Nephron progenitor cell (in vitro differentiated cells): ENCODE measurements at regions not wholly inside any gene's neighbourhood (a gene's known extent, or its start where the extent isn't known, plus 50 kb on each side); places are given as distances from the start of the nearest gene placed in this dataset.
"Not testable (repeated sequence)": the region's sequence is repeated elsewhere in the genome, so short reads cannot be mapped to it uniquely, and the experiment has no call there.

Source experiments
- DNase-seq: peaks from one replicate; pipeline ENCODE4 v3.0.0; 2021
- H3K27ac Mint-ChIP-seq: 2 replicates; pipeline ENCODE4 v1.8.0; 2021; ENCODE audit warnings: mild to moderate bottlenecking, moderate library complexity, mixed read lengths
- H3K27me3 Mint-ChIP-seq: 2 replicates; pipeline ENCODE4 v1.8.0; 2021; ENCODE audit warnings: mild to moderate bottlenecking, low read depth, mixed read lengths; ENCODE audit not compliant: poor library complexity
- H3K36me3 Mint-ChIP-seq: 2 replicates; pipeline ENCODE4 v1.8.0; 2021; ENCODE audit warnings: low read depth, mixed read lengths
- H3K4me1 Mint-ChIP-seq: 2 replicates; pipeline ENCODE4 v1.8.0; 2021; ENCODE audit warnings: mixed read lengths
- H3K4me3 Mint-ChIP-seq: 2 replicates; pipeline ENCODE4 v1.8.0; 2021; ENCODE audit warnings: mild to moderate bottlenecking, moderate library complexity, mixed read lengths
- H3K9me3 Mint-ChIP-seq: 2 replicates; pipeline ENCODE4 v1.8.0; 2021; ENCODE audit warnings: mild to moderate bottlenecking, moderate library complexity, mixed read lengths
- TF ChIP-seq, protein P1 (sequence below): fragments of 200-600 bp; sonication (generic); IDR thresholded peaks from 2 replicates; pipeline ENCODE4 v1.5.0; 2021; ENCODE audit warnings: antibody characterized with exemption

DNA sequence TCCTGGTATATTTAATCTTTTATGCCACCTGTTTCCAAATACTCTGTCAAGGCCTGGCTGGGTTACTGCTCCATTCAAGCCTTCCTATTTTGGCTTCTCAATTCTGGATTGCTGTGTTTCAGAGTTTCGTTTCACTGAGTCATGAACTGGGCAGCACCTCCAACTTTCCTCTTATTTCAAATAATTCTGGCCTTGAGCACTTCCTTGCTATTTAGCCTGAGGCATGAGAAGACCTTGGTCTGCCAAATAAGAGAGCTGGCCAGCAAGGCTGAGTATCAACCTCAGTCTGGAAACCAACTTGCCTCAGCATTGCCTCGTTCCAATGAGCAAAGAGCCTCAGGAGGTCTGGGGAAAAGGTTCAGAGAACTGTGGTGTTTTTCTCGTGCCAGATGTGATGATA lies 66.6 kb downstream of the TNFAIP3 start:
- H3K9me3 Mint-ChIP-seq = peaks cover 30% of the 10 kb centered on the region
- peaks cover 3% of the 10 kb centered on the region for H3K27me3 Mint-ChIP-seq
- DNase-seq = no peak
- no peak overlapping the region for H3K4me3 Mint-ChIP-seq
- TF ChIP-seq, protein P1, sequence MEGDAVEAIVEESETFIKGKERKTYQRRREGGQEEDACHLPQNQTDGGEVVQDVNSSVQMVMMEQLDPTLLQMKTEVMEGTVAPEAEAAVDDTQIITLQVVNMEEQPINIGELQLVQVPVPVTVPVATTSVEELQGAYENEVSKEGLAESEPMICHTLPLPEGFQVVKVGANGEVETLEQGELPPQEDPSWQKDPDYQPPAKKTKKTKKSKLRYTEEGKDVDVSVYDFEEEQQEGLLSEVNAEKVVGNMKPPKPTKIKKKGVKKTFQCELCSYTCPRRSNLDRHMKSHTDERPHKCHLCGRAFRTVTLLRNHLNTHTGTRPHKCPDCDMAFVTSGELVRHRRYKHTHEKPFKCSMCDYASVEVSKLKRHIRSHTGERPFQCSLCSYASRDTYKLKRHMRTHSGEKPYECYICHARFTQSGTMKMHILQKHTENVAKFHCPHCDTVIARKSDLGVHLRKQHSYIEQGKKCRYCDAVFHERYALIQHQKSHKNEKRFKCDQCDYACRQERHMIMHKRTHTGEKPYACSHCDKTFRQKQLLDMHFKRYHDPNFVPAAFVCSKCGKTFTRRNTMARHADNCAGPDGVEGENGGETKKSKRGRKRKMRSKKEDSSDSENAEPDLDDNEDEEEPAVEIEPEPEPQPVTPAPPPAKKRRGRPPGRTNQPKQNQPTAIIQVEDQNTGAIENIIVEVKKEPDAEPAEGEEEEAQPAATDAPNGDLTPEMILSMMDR = no peak
- H3K36me3 Mint-ChIP-seq = peaks cover 6% of the 10 kb centered on the region
- no peak overlapping the region for H3K27ac Mint-ChIP-seq
- peaks cover 11% of the 10 kb centered on the region for H3K4me1 Mint-ChIP-seq

DNA sequence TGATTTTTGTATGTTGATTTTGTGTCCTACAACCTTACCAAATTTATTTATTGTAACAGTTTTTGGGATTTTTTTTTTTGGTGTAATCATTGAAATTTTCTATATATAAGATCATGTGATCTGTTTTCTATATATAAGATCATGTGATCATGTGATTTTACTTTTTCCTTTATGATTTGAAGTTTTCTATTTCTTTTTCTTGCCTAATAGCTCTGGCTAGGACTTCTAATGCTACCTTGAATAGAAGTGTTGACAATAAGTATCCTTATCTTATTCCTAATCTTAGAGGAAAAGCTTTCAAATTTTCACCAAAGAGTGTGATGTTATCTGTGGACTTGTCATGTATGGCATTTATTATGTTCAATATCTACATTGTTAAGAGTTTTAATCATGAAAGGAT lies 69.7 kb downstream of the TNFAIP3 start:
- Mint-ChIP-seq H3K9me3 (peaks cover 40% of the 10 kb centered on the region), H3K27ac (no peak overlapping the region), H3K4me3 (no peak overlapping the region), H3K4me1 (peaks cover 9% of the 10 kb centered on the region), H3K36me3 (peaks cover 6% of the 10 kb centered on the region), H3K27me3 (no peaks in the 10 kb centered on the region)
- TF ChIP-seq, protein P1 = no peak
- no peak for DNase-seq

DNA sequence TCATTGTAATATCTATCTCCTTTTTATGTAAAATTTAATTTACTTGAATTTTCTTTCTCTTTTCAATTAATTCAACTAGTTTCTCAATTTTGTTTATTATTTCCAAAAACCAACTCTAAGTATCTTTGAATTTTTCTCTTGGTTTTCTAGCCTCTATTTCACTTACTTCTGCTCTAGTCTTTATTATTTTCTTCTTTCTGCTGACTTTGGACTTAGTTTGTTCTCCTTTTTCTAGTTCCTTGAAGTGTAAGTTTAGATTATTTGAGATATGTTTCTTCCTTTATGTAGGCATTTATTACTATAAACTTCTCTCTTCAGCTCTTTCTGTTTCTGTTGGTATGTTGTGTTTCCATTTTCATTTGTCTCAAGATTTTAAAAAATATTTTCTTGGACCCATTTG lies 70.8 kb downstream of the TNFAIP3 start:
- Mint-ChIP-seq H3K36me3 (peaks cover 6% of the 10 kb centered on the region), H3K9me3 (peaks cover 40% of the 10 kb centered on the region), H3K27ac (no peak overlapping the region), H3K4me3 (no peak overlapping the region), H3K27me3 (no peaks in the 10 kb centered on the region), H3K4me1 (peaks cover 6% of the 10 kb centered on the region)
- DNase-seq = no peak
- TF ChIP-seq, protein P1 = no peak

DNA sequence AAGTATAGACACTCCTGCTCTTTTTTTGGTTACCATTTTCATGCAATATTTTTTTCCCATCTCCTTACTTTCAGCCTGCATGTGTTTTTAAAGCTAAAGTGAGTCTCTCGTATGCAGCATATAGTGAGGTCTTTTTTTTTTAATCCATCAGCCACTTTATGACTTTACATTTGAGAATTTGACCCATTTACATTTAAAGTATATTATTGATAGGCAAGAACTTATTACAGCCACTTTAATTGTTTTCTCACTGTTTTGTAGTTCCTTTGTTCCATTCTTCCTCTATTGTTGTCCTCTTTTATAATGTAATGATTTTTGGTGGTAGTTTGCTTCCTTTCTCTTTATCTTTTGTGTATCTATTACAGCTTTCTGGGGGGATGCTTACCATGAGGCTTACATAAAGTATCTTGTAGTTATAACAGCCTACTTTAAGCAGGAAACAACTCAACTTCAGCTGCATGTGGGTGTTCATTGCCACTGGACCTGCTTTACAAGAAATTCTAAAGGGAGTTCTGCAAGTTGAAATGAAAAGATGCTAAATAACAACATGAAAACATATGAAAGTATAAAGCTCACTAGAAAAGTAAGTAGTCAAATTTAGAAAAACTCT lies 71.8 kb downstream of the TNFAIP3 start:
- Mint-ChIP-seq H3K4me1 (peaks cover 6% of the 10 kb centered on the region), H3K27me3 (no peaks in the 10 kb centered on the region), H3K9me3 (peaks cover 40% of the 10 kb centered on the region), H3K27ac (no peak overlapping the region), H3K36me3 (peaks cover 6% of the 10 kb centered on the region), H3K4me3 (no peak overlapping the region)
- TF ChIP-seq, protein P1 = no peak
- DNase-seq = no peak

DNA sequence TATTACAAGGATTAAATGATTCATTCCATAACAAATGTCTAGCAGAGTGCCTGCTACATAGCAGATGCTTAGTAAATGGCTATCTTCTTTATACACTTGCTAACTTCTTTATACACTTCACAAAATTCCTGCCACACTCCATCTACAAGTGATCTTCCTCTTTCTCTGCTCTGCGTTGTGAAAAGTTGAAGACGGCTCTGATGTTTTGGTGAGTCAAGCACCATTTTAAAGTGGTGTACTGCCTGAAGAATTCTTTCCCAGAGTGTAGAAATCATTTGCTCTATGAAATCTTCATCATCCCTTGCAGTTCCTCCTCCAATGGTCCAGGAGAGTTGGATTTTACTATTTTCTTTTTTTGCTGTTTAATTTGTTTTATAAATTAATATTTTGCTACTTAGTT lies 74.9 kb downstream of the TNFAIP3 start:
- H3K27ac Mint-ChIP-seq = no peak overlapping the region
- H3K36me3 Mint-ChIP-seq = peaks cover 6% of the 10 kb centered on the region
- DNase-seq = no peak
- peaks cover 27% of the 10 kb centered on the region for H3K9me3 Mint-ChIP-seq
- no peak overlapping the region for H3K4me3 Mint-ChIP-seq
- TF ChIP-seq, protein P1 = no peak
- H3K4me1 Mint-ChIP-seq = peaks cover 6% of the 10 kb centered on the region
- H3K27me3 Mint-ChIP-seq = peaks cover under 1% of the 10 kb centered on the region

DNA sequence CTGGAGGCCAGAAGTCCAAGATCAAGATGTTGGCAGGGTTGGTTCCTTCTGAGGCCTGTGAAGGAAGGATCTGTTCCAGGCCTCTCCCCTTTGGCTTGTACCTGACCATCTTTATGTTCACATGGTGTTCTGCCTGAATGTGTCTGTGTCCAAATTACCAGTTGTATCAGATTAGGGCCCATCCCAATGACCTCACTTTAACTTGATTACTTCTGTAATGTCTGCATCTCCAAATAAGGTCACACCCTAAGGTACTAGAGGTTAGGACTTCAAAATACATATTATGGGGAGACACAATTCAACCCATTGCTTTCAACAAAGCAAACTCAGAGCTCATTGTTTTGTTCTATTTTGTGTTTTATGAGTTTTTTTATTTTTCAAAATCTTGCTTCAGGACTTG lies 75.7 kb downstream of the TNFAIP3 start:
- Mint-ChIP-seq H3K27ac (no peak overlapping the region), H3K4me3 (no peak overlapping the region), H3K36me3 (peaks cover 5% of the 10 kb centered on the region), H3K4me1 (peaks cover 6% of the 10 kb centered on the region), H3K9me3 (peaks cover 19% of the 10 kb centered on the region), H3K27me3 (peaks cover 3% of the 10 kb centered on the region)
- DNase-seq = no peak
- TF ChIP-seq, protein P1 = no peak

DNA sequence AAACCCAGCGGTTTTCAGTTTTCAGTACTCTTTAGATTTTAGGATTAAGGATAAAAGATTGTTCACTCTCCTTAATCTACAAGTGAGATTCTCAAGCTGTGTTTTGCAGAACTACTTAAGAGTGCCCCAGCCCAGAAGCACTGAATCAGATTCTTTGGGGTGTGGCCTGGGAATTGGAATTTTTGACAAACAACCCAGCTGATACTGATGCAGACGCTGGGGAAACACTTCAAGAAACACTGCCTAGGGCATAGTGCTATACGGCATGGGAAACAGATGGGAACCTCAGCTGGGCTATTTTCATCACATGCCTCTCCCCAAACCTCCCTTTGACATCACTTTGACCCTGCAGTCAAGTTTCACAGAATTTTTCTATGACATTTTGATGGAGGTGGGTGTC lies 77.3 kb downstream of the TNFAIP3 start:
- not testable (repeated sequence) for H3K4me1 Mint-ChIP-seq, H3K36me3 Mint-ChIP-seq, H3K4me3 Mint-ChIP-seq, H3K27ac Mint-ChIP-seq, DNase-seq, H3K9me3 Mint-ChIP-seq, H3K27me3 Mint-ChIP-seq
